ENCODE measurements at regions not wholly inside any gene's neighbourhood (a gene's known extent, or its start where the extent isn't known, plus 50 kb on each side); places are given as distances from the start of the nearest gene placed in this dataset.

GRCh38 chr5:93810780-93811179 is 69.4 kb upstream of the POU5F2 start (continued):
- TF ChIP-seq PRDM15 (CRISPR knock-in tag; IDR thresholded peaks at IDR 0.05) (no peak), NFYA (IDR thresholded peaks at IDR 0.05; ENCODE audit: borderline replicate concordance, low read depth, low read length) (no peak), IKZF2 (IDR thresholded peaks at IDR 0.05) (no peak), TBL1XR1 (IDR thresholded peaks at IDR 0.05; ENCODE audit: low read depth, low read length) (no peak), SMARCA5 (IDR thresholded peaks at IDR 0.05) (no peak)

- intact Hi-C loops (cut with micrococcal nuclease; ENCODE audit: unreplicated experiment) (loop anchor here (10.0 kb wide), 1 partner anchor 895 kb away; no protein-coding TSS in a partner anchor), in situ Hi-C loops (cut with MboI) (loop anchor here (5.0 kb wide), 1 partner anchor 212 kb away; no protein-coding TSS in a partner anchor)
- DNase-seq (ENCODE audit: low read depth, low spot score) (no peak), ATAC-seq (no peak), FAIRE-seq (no peak)
- Histone ChIP-seq H3K9ac (ENCODE audit: control insufficient read depth, insufficient read depth, low read length) (no peak overlapping the region), H3K79me2 (ENCODE audit: control insufficient read depth, insufficient read depth, low read length) (no peaks in the 10 kb centered on the region), H3K4me1 (ENCODE audit: control insufficient read depth, insufficient read depth, low read length) (no peaks in the 10 kb centered on the region), H4K20me1 (ENCODE audit: control insufficient read depth, insufficient read depth) (no peaks in the 10 kb centered on the region), H3K4me3 (no peak overlapping the region), H3K9me3 (replicated peaks; ENCODE audit: control insufficient read depth, insufficient read depth, low read length) (no peaks in the 10 kb centered on the region), H3K27me3 (replicated peaks in 1 of 2; ENCODE audit: control insufficient read depth in 2 of 2, insufficient read depth in 2 of 2, low read length in 1 of 2) (no peaks in the 10 kb centered on the region), H3K27ac (ENCODE audit: control insufficient read depth, insufficient read depth) (no peak overlapping the region), H3K36me3 (ENCODE audit: control insufficient read depth in 2 of 2, insufficient read depth in 2 of 2, low read length in 1 of 2) (no peaks in the 10 kb centered on the region), H3K4me2 (ENCODE audit: control insufficient read depth, insufficient read depth) (no peak overlapping the region), H2AFZ (ENCODE audit: control insufficient read depth, low read depth, low read length) (no peak overlapping the region)
- 81% methylated on average over 1 of the region's 1 CpG for WGBS (ENCODE audit: insufficient coverage, insufficient replicate concordance, low lambda C conversion rate, missing lambda C conversion rate)
- no peak for TF ChIP-seq ZNF207 (IDR thresholded peaks at IDR 0.05; ENCODE audit: borderline replicate concordance)
- no peak for TF ChIP-seq YBX1 (IDR thresholded peaks at IDR 0.05)
- no peak for TF ChIP-seq NFXL1 (IDR thresholded peaks at IDR 0.05; ENCODE audit: borderline replicate concordance)
- no peak for TF ChIP-seq RAD21 (IDR thresholded peaks at IDR 0.05; ENCODE audit: insufficient read depth, low read depth, low read length)
- TF ChIP-seq SPI1 (IDR thresholded peaks at IDR 0.05; ENCODE audit: borderline replicate concordance, insufficient read depth, low read depth, low read length), result no peak
- no peak for TF ChIP-seq ZZZ3 (IDR thresholded peaks at IDR 0.05; ENCODE audit: control insufficient read depth, insufficient read length, low read depth)
- TF ChIP-seq EP300 (IDR thresholded peaks at IDR 0.05; ENCODE audit: borderline replicate concordance in 1 of 2, control insufficient read depth in 1 of 2, low read depth in 2 of 2, low read length in 2 of 2), result no peak
- no peak for TF ChIP-seq MYC (IDR thresholded peaks at IDR 0.05; ENCODE audit: insufficient read depth, insufficient read length, insufficient replicate concordance, low read length, severe bottlenecking)
- no peak for TF ChIP-seq STAT1 (conservative IDR thresholded peaks at IDR 0.05)
- no peak for TF ChIP-seq ZNF384 (IDR thresholded peaks at IDR 0.05; ENCODE audit: borderline replicate concordance, low read depth, low read length)
- no peak for TF ChIP-seq PML (IDR thresholded peaks at IDR 0.05; ENCODE audit: low read length)
- no peak for TF ChIP-seq POLR2A (IDR thresholded peaks at IDR 0.05; ENCODE audit: low read depth, low read length)
- TF ChIP-seq SRF (IDR thresholded peaks at IDR 0.05; ENCODE audit: low read depth in 2 of 2, low read length in 2 of 2), result no peak
- no peak for TF ChIP-seq WRNIP1 (IDR thresholded peaks at IDR 0.05; ENCODE audit: borderline replicate concordance, low read depth, low read length)
- no peak for TF ChIP-seq FOXM1 (IDR thresholded peaks at IDR 0.05; ENCODE audit: low read depth, low read length)
- no peak for TF ChIP-seq SREBF1 (IDR thresholded peaks at IDR 0.05; ENCODE audit: low read length)
- TF ChIP-seq CBX3 (IDR thresholded peaks at IDR 0.05; ENCODE audit: borderline replicate concordance, low read depth), result no peak
- no peak for TF ChIP-seq NBN (IDR thresholded peaks at IDR 0.05)
- no peak for TF ChIP-seq BRCA1 (IDR thresholded peaks at IDR 0.05; ENCODE audit: low read depth, low read length)
- RAD21 ChIA-PET (ENCODE audit: unreplicated experiment), result no interaction called here
- BruUV-seq (replicated peaks), result no TSS peak
- SMC1A ChIA-PET (ENCODE audit: uncharacterized antibody, unreplicated experiment), result interaction anchor here (0.8 to 2.7 kb wide), 4 partner anchors 9 to 202 kb away, joined by 3 to 15 read pairs (median 4); no protein-coding TSS in a partner anchor
- CTCF ChIA-PET, result interaction anchor here (0.5 to 2.6 kb wide), 7 partner anchors 8 to 226 kb away, joined by 3 to 13 read pairs (median 3); partner anchors contain the start of gene NR2F1
- POLR2A ChIA-PET, result no interaction called here
These were observed 68.0 kb upstream of the POU5F2 start for GRCh38 chr5:93809430-93809829.

All from GM12878 (cell line).